HuH-7.5 (cell line): ENCODE measurements at regions not wholly inside any gene's neighbourhood (a gene's known extent, or its start where the extent isn't known, plus 50 kb on each side); places are given as distances from the start of the nearest gene placed in this dataset.
"Not testable (repeated sequence)": the region's sequence is repeated elsewhere in the genome, so short reads cannot be mapped to it uniquely, and the experiment has no call there.

Experiments used
- DNase-seq: peaks from one replicate; pipeline ENCODE4 v3.0.0; 2011; ENCODE audit warnings: low spot score

DNA sequence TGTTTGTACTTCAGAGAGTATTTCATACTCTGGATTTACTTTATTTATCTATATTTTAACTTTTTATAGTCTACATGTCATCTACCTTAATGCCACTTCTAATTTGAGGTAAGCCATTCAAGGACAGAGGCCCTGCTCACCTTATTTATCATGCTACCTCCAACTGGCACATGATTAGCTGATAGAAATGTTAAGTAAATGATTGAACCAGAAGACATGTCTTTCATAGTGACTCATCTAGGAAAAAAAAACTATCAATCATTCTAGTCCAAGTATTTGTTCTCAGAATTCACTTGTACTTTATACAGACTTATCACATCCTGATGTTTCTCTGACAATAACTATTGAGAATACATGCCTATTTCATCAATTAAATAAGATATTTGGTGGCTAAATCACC, 856.3 kb downstream of the XPNPEP1 start:
- DNase-seq = no peak

DNA sequence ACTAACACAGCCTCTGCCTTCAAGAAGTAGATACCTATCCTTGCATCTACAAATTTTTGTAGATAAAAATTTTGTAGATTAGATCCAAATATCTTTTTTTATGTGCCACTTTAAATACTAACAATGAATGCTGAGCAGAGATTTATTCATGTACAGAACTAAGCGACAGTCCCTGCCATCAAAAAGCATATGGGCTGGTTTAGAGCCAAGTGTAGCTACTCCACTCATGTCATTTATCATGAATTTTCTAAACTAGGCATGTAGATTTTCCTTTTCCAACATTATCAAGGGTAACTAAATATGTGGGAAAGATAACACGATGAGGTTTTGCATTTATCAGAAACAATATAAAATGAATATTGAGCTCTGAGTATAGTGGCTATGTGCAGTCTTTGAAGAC, 857.5 kb downstream of the XPNPEP1 start:
- DNase-seq = no peak

DNA sequence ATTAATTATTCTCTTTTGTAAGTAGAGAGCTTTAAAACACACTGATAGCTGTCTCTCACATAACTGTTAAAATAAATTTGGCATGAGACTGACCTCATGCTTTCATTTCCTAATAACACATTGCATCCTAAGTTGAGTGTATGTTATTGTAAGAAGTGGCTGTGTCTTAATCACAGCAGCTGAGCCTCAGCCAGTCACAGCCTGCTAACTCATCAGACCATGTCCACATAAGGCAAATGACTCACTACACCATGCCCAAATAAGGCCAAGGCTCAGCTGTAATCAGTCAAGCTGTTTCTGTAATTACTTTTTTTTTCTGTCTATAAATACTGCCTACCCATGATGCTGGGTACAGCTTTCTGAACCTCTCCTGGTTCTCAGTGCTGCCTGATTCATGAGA, 860.9 kb downstream of the XPNPEP1 start:
- no peak for DNase-seq

DNA sequence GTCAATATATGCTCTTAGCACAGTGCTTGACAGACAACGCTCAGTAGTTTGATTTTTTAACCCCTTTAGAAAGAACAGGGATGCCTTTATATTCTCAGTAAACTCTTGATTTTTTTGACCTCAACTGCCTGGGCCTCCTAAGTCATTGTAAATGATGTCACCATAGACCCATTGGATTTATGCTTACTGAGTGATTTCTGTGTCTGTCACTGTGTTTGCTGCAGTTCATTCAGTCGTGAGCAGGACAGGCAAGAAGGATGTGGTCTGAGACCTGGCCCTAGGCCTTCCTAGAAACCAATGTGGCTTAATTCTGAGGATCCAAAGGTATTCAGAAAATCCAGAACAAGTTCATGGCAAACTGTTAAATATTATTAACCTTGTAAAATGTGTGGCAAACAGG, 868.1 kb downstream of the XPNPEP1 start:
- DNase-seq = no peak

DNA sequence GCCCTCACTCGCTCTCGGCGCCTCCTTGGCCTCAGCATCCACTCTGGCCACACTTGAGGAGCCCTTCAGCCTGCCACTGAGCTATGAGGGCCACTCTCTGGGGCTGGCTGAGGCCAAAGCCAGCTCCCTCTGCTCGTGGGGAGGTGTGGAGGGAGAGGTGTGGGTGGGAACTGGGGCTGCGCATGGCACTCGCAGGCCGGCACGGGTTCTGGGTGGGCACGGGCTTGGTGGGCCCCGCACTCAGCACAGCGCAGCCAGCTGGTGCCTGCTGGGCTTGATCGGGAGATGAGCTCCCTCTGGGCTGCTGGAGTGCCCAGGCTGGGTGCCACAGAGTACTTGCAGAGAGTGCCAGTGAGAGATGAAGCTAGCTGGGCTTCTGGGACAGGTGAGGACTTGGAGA, 875.5 kb downstream of the XPNPEP1 start:
- DNase-seq = no peak

DNA sequence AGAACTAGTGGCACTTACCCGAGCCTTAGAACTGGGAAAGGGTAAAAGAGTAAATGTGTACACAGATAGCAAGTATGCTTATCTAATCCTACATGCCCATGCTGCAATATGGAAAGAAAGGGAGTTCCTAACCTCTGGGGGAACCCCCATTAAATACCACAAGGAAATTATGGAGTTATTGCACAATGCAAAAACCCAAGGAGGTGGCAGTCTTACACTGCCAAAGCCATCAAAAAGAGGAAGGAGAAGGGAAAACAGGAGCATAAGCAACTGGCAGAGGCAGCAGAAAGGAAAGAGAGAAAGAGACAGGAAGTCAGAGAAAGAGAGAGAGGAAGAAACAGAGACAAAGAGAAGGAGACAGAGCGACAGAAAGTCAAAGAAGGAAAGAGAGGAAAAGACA, 876.9 kb downstream of the XPNPEP1 start:
- not testable (repeated sequence) for DNase-seq

DNA sequence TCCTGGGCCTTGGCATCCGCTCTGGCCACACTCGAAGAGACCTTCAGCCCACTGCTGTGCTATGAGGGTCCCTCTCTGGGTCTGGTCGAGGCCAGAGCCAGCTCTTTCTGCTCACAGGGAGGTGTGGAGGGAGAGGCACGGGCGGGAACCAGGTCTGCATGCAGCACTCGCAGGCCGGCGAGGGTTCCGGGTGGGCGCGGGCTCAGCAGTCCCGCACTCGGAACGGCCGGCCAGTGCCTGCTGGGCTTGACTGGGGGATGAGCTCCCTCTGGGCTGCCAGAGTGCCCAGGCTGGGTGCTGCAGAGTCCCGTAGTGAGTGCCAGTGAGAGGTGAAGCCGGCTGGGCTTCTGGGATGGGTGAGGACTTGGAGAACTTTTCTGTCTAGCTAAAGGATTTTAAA, 882.7 kb downstream of the XPNPEP1 start:
- no peak for DNase-seq

DNA sequence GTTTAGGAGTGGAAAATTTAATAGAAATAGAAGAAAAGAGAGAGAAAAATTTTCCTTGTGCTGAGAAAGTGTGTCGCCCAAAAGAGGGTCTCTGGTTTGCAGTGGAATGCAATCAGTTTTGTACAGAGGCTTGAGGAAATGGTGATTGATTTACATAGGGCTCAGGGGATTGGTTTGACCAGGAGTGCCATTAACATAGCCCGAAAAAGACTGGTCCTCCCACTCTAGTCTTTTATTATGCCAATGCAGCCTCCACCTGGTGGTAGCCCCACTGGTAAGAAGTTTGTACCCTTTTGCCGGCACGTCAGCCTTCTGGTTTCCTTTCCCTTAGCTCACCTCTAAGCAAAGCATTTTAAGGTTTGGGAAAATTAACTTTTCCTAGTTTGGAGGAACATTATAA, 885.3 kb downstream of the XPNPEP1 start:
- DNase-seq = no peak

DNA sequence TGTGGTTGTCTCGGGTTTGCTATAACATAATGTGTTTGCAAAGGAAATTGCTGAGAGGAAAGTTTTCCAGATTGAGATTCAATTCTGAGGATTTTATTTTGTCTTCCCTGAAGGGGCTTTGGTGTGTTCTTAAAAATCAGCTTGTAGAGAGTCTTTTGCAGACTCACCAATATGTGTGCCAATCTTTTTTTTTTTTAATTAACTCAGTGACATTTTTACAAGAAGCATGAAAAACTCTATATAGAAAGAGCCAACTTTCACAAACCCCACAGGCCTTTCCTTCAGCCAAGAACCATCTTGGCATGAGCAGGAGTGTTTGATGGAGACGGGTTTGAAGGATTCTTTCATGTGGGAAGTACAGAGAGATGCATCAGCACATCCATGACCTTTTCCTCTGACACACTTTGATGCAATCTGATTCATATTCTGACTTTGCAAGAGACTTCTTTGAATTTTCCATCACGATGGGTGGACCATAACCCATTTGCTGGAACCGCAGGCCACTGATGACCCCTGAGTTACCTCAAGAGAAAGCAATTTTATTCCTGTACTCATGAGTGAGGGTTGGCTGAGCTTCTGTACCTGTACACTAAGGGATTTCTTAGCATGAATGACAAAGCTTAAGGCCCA, 892.6 kb downstream of the XPNPEP1 start:
- no peak for DNase-seq

DNA sequence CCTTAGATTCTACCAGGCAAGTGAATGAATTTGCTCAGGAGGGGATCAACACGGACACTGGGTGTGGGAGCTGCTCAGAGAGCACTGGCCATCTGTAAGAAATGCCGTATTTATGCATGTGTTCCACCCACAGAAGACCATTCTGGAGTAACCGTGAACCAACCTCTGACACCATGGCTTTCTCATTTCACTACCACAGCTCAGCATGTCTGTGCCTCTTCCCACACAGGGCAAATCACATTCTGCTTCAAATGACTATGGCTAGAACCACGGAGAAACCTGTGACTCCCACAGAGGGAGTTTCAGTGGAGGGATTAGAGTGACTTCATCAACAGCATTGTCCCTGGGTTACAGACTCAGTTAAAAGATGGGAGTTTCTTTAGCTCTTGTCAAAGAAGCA, 893.4 kb downstream of the XPNPEP1 start:
- DNase-seq = no peak

DNA sequence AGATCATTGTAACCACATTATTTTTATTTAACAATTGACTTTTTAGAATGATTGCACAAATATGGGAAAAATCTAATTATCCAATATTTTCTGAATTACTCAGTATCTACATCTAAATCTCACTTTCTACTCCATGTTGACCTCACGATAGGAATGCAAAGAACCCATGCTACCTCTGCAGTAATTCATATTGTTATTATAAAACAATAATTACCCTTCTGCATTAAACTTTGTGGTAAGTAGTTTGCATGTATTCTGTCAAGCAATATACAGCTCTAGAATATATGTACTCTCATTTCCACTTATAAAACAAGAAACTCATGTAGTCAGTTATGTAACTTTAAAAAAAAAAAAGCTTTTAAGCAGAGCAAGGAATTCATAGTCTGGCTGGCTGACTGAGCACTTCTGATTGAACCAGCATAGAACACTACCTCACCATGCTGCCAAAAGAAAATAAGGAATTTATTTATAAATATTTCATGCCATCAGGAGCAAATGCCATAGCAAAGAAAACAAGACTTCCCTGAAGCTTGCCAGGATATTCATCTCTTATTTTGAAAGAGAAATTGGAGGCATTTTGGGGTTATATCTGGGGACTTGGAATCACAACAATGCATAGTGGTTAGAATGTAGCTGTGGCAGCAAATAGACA, 895.7 kb downstream of the XPNPEP1 start:
- DNase-seq = no peak

DNA sequence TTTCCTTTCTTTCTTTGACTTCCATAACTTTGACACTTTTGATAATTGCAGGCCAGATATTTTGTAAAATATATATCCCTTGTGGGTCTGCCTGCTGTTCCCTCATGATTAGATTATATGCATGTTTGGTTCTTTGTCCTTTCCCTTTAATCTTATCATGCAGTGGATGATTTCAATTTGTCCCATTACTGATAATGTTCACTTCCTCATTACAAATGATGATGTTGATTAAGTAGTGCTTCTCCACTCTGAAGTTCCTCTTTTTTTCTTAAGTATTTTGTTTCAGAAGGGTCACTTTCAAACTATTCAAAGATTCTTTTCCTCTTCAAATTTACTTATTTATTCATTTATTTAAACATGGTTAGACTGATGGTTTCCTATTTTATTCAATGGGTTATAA, 898.1 kb downstream of the XPNPEP1 start:
- no peak for DNase-seq

DNA sequence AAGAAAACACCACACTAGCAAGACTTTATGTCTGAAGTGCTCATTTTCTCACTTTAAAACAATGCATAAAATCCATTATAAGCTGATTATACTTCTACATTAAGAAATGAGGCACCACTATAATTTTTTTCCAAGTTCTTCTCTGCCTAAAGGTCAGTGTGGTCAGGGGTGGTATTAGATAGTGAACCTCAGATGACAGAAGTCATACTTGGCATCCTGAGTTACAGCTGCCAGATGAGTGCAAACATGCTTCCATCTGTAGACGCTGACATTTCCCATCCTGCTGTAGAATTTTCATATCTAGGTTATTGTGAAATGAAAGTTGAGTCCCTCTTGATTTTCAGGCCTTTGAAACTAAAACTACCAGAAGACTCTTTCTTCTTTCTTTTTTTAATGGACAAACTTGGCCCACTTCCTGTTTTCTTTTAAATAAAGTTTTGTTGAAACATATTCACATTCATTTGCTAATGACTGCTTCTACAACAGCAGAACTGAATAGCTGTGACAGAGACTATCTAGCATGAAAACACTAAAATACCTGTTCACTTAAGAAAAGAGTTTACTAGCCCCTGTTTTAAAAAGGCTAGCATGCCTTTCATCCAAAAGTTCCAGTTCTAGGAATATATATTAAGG, 900.8 kb downstream of the XPNPEP1 start:
- DNase-seq = no peak

DNA sequence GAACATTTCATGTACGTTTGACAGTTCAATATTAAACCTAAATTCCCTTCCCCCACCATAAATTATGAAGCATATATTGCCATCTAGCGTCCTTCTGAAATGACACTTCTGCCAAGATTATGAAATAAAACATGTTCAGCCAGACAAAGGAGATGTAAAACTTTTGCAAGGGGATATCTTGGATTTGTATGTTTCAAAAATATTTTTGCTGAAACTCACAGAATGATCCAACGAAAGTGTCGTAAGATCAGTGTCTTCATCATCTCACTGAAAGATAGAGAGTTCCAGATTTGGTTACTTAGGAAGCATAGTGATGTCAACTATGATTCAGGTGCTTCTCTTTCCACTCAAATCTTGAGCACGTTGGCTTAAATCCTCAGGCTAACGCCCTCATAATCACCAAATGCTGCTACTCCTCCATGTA, 904.3 kb downstream of the XPNPEP1 start:
- no peak for DNase-seq

DNA sequence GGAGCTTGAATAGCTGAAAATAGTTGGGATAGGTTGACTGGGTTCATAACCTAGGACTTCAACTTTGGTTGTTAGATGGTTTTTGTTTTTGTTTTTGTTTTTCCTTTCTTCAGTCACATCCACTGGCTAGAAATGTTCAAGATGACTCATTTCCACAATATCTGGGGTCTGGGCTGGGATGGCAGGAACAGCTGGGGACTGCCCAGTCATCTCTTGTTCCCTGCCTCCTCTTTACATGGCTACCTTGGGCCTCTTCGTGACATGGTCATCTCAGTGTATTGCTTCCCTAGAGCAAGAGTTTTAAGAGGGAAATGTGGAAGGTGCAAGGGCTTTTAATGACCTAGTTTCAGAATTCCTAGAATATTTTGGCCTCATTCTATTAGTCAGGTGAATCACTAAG, 915.8 kb downstream of the XPNPEP1 start:
- no peak for DNase-seq

DNA sequence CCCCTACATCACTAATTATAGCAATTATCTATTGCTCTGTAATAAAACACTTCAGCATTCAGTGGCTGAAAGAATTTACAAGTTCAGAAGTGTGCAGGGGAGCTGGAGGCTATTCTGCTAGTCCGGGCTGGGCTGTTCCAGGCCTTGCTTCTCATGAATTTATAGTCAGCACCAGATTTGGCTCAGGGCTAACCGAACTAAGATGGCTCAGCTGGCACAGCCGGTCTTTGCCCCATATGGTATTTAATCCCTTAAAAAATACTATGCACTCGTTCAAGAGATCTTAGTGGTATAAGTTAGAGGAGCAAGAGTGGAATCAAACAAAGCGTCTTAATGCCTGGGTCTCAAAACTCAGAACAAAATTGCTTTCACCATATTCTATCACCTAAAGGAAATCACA, 932.9 kb downstream of the XPNPEP1 start:
- DNase-seq = no peak

DNA sequence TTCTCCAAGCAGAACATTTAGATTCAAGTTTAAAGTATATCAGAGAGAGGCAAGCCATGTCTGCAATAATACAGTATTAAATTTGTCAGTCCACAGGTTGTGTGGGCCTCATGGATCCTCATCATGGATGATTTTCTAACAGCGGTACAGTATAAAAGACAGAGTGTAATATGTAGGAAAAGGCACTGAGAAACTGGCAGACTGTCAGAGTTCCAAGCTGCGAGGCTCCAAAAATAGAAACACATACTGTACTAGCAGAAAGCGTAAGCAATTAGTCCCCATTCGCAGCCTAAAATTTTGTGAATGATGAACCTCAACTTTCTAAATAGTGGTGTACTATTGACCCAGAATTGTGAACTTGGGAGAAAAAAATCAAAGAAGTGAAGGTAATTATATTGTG, 933.3 kb downstream of the XPNPEP1 start:
- no peak for DNase-seq

DNA sequence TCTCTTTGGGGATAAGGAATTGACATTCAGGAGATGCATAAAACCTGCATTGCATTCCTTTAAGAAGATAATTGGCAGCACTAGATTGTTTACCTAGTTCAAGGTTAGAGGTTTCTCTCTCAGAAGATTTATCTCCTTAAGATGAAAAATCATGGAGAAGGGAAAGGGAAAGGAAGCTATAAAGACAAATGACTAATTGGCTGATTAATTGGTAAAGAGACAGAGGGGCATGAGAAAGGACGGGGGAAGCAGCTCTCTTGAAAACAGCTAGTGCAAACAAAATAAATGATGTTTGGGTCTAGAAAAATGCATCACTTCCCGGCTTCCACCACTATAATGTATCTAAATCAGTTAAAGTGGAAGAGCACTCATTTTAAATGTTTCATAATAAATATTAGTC, 941.2 kb downstream of the XPNPEP1 start:
- DNase-seq = no peak

DNA sequence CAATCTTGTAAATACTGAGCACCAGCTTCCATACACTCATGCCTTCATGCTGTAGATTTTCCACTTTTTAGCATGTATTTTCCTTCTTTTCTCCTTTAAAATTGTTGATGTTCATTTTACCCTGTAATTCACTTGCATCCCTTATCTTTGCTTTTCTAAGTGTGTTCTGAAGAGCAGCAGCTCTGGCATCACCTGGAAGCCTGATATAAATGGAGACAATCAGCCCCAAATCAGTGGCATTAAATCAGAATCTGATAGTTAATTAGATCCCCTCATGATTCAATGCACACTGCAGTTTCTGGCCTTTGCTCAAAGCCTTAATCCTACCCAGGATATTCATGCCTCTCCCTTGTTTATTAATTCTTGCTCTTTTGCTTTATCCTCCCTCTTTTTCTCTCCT, 942.4 kb downstream of the XPNPEP1 start:
- DNase-seq = no peak

DNA sequence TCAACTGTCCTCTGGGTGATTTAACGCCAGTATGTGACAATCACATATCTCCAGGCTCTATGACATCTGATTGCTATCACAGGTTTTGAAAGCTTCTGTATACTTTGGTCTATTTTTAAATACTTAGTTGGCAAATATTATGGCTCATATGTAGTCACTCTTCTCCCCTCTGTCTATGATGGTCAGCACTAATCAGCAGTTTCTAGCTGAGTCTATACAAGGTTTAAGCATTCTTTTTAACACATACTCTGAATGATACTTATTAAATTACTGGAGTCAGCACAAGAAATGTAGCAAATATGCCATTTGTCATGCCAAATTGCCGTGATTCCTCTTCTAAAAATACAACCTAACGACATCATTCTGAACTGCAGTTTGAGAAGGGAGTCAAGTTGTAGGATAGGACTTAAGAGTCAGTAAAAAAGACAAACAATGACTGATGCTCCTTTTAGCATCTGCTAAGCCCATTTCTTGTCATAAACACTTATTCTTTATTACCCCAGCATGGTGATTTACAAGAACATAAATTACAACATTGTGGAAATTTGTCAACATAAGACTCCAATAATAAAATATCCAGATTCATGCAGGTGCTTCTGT, 947.8 kb downstream of the XPNPEP1 start:
- no peak for DNase-seq

DNA sequence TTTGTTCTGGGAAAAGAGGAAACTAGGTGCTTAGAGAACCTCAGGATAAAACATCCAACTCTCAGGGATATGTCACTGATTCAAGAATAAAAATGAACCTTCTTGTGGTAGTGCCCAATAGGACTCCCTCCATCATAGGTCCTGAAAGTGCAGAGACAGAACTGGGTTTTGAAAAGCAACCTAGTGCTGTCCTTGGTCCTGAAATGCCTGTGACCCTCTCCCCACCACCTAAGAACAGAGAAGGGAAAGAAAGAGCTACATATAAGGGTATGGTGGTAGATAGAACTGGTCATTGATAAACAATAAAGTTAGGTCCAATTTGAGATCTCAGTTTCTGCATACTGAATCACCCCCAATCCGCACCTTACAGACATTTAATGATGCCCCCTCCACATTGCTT, 953.3 kb downstream of the XPNPEP1 start:
- no peak for DNase-seq

DNA sequence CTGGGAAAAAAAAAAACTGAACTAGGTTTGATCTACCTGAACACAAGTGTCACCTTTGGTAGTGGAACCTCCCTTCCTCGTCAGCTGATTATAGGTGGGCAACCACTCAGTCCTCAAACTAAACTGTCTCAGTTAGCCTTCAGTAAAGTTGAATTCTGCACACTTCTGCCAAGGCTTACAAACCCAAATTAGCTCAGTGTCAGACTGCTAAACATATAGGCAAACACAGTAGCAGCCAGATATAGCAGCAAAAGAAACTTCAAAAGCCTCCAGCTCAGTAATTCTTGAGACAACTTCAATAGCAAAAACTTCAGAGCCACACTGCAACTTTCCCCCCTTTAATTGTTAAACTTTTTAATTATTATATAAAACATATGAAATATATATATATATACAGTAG, 956.9 kb downstream of the XPNPEP1 start:
- DNase-seq = no peak

DNA sequence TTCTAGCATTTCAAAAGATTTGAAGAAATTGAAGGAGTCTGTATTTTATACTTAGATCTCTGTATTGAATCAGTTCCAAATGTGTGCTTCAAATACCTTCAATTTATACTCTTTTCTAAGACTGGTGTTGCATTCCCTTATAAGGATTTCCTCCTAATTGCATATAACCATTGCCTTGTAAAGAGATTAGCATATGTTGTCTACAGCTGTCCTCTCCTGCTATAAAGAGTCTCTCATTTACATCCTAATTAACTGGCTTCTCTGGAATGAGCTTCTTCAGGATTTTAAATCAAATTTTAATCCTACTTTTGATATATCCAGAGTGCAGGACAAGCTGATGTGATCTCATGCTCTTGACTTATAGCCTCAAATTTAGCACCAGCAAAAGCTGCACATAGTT, 957.3 kb downstream of the XPNPEP1 start:
- DNase-seq = no peak
